HG03354 (cell line): ENCODE measurements at regions not wholly inside any gene's neighbourhood (a gene's known extent, or its start where the extent isn't known, plus 50 kb on each side); places are given as distances from the start of the nearest gene placed in this dataset.
"Not testable (repeated sequence)": the region's sequence is repeated elsewhere in the genome, so short reads cannot be mapped to it uniquely, and the experiment has no call there.

Experiments used
- ATAC-seq: cut with Tn5 transposase; IDR thresholded peaks from one replicate; pipeline ENCODE4 v1.9.1; 2021; ENCODE audit warnings: mild to moderate bottlenecking; ENCODE audit not compliant: unreplicated experiment, poor library complexity, severe bottlenecking

DNA sequence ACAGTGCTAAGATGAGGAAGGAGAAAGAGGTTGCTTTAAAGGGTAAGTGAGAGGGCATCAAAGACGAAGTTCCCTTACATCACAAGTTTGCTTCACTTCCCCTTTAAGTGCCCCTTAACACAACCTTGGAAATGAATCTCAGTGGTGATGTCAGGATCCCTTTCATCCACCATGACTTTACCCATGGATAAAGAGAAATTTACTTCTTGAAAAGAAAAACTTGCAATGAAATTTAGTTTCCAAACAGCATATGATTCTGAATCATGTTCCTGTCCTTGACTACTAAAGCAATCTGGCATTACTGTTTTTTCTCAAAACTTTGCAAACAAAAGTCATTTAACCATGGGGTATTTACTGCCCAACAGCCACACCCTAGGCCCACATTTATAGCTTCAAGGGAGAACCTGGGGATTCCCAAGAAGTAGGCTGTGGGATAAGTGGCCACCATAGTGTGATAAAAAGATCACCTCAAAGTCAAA lies 135.9 kb downstream of the ITGB8 start:
- no peak for ATAC-seq

DNA sequence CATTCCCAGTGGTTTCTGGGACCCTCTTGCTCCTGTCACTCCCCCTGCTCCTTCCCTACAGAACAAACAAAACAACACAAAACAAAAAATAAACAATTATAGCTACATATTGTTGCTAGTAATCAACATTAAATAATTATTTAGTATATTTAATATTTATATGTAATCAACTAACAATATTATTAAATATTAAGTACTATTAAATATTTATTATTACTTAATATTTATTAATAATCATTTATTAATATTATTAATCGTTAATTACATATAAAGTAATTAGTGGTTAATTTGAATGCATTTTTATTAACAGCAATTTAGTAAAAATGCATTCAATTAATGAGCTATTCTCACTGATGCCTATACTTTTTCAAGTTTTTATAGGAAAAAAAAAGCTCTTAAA lies 139.4 kb downstream of the ITGB8 start:
- ATAC-seq: no peak

DNA sequence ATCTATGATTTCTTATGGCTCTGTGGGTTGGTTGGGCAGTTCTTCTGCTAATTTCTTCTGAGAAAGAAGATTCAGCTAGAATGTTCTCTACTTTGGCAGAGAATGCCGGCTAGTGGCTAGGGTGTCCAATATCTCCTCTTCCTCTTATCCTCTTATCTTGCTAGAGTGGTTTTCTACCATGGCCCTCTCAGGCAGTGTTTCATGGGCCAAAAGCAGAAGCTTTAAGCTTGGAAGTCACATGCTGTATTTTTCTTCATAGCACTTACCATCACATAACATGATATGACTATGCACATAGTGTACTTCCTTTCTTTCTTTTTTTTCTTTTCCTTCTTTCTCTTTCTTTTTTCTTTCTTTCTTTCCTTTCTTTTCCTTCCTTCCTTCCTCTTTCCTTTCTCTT lies 140.0 kb downstream of the ITGB8 start:
- ATAC-seq: no peak

DNA sequence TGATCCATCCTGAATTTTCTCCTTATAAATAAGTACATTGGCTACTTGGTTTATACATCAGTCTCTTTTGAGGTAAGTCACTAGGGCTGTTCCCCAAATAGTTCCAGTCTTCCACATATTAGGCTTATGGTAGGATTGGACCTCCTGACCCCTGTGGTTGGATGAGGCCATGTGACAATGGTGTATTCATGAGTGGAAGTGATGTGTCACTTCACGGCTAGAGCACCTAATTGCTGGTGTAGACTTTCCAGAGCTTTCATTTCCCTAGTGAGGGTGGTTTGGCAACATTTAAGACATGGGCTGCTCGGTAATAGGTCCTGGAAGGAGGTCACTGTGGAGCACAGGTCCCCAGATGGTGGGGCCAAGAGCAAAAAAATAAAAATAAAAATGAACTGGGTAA lies 141.2 kb upstream of the ABCB5 start:
- ATAC-seq: no peak

DNA sequence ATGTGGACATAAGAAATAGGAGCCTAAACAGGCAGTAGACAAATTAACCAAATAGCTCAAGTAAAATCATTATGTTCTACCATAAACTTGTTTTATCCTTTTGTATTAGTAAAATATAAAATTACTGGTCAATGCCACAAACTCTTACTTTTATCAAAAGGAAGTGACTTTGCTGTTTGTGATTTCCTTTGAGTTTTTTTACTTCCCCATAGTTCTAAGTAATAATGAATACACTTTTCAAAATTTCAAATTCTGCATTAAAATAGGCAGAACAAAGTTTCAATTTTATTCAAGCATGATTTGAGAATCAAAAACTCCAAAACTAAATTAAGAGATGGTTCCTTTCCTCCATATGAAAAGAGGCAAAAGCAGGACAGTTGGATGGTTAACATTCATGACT lies 139.7 kb upstream of the ABCB5 start:
- ATAC-seq: no peak

DNA sequence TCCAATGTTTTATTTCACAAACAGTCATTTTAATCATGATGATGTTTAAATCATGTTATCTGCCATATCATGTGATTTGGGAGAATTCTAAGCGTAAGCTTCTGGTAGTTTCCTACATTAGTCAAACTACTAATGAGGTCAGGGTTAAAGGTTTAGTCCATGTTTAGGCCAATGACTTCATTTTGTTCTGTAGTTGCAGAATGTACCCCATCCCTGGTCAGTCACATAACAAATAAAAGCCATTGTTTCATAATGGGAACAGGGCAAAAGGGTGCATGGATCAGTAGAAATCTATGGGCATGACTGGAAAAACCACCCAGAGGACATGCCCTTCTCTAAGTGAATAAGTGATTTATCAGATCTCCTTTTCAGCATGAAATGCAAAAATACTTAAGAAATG lies 138.4 kb upstream of the ABCB5 start:
- ATAC-seq: no peak

DNA sequence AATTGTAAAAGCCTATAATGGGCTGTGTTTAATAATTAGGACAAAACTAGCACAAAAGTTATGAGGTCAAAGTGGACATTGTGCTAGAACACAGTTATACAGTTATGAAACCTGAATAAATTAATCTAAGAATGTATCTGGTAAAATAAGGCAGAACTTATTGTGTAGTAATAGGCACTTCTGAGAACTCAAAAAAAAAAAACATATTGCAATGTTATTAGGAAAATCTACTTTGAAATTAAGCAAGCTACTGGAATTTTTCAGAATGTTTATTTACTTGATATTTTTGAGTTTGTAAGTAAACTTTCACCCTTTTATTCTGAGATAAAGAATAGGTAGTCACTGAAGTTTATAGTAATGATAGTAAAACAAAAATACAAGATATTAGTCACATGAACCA lies 135.8 kb upstream of the ABCB5 start:
- no peak for ATAC-seq

DNA sequence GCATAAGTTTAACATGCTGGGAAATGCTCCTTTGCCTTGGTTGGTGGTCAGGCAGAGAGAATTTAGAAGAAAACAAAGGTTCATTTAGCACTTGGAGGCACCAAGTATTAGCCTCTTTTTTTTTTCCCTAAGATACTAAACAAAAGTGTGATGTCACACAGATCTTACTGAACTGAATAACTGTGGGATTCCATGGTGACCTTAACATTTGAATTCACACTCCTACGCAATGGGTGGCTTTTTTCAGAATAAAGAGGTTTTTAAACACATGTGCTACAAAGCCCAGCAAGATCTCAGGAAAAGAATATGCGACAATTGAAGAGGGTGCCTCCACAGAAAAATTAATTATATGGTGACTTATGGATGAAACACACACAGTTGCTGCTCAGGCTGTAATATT lies 133.4 kb upstream of the ABCB5 start:
- no peak for ATAC-seq

DNA sequence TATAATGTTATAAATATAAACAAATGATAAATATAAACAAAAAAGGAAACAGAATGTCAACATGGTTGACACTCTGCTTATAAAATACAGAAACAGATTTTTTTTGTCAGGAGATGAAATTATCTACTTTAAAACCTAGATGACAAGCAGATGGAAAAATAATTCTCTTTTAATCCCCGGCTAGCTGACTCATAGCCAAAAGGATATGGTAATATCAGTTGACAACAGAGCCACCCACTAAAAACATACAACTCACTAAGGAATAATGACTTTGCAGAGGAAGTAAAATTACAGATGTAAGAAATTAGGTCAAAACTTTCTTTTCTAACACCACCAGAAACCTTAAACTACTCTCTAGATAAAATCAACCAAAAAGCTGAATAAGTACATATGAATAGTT lies 131.1 kb upstream of the ABCB5 start:
- ATAC-seq: no peak

DNA sequence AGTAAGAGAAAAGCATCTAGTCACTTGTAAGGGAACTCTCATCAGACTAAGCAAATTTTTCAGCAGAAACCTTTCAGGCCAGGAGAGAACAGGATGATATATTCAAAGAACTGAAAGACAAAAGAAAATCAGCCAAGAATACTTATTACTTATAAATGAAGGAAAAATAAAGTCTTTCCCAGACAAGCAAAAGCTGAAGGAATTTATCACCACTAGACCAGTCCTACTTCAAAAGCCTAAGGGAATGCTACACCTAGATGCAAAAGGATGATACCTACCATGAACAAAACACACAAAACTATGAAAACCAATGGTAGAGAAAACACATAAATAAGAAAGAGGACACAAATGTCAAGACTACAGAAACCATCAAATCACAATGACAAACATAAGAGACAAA lies 126.6 kb upstream of the ABCB5 start:
- ATAC-seq: no peak

DNA sequence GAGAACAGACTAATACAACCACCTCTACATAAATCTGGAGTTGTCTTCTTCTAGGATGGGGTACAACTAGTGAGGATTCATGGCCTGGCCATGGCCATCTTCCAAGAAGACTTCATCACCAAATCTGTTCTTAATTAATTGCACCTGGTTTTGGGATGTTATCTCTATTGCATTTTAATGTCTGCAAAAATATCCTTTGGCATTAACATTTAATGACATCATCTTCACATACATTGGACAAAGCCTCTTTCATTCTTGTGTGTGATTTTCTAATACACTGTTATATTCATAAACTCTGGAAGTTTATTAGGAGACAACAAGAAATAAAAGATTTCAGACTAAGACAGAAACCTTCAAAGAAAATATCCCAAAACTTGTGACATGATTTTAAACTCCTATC lies 124.2 kb upstream of the ABCB5 start:
- no peak for ATAC-seq

DNA sequence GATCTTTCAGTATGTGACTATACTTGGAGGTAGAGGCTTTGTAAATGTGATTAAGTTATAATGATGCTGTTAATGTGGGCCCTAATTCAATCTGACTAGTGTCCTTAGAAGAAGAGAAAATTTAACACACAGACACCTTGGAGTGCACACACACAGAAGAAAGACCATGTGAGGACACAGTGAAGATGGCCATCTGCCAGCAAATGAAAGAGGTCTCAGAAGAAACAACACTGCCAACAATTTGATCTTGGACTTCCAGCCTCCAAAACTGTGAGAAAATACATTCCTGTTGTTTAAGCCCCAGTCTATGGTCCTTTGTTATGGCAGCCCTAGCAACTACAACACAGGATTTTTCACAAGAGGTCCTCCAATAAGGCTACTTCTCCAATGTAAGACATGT lies 120.9 kb upstream of the ABCB5 start:
- no peak for ATAC-seq

DNA sequence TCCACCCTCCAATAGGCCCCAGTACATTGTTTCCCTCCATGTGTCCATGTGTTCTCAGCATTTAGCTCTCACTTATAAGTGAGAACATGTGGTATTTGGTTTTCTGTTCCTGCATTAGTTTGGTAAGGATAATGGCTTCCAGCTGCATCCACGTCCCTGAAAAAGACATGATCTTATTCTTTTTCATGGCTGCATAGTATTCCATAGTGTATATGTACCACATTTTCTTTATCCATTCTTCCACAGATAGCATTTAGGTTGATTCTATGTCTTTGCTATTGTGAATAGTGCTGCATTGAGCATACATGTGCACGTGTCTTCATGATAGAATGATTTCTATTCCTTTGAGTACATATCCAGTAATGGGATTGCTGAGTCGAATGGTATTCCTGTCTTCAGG lies 114.0 kb upstream of the ABCB5 start:
- ATAC-seq: not testable (repeated sequence)

DNA sequence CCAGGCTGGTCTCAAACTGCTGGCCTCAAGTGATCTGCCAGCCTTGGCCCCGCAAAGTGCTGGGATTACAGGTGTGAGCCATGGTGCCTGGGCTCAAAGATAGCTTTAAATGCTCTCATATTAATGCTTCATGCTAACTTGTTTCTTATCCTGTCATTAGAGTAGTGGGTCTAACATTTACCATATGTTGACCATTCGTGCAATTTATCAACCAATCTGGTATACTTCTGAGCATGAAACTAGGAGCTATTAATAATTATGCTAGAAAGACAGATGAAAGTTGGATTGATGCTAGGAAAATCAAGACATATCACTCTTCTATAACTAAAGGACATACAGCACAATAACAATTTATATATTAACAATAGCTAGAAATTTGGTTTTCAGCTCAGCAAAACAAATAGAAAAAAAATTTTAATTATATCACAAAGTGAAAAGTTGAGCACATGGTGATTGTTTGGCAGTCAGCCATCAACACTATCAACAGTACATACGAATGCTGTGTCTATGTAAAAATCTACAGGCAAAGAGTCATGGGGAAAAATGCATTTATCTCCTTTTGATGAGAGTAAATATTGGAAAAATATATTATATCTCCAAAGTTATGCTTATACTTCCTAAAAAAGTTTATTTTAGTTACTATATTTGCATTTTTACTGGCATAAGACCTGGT lies 112.1 kb upstream of the ABCB5 start:
- ATAC-seq: no peak

DNA sequence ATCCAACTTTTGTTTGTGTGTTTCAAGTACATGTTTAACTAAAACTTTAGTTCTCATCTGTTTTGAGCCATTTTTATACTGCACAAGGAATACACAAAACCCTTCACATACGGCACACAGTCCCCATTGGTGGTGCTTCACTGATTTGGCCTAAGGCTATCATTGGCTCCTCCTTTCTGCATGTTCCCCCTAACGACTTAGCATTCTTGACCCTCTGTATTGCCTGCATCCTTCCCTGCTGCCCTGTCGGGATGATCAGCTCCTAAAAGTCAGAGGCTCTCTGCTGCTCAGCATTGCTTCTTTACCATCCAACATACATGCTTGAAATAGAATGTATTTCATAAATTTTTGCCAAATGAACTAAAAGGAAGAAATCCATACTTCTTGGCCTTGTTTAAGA lies 111.4 kb upstream of the ABCB5 start:
- ATAC-seq: no peak

DNA sequence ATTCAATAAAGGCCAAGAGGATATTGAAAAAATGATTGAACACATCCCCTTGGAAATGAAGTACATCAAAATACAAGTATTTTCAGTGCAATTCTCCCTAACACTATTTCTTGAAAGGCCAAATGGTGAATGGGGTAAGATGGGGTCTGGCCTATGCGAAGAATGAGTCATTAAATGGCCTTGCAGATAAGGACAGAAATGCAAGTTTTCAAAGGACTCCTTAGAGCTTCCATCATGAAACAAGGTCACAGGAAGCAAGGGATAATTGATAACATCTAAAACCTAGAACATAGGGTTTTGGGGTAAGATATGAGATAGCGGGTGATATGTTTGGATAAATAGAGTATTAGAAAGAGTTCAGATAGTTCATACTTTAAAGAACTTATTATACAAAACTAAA lies 109.3 kb upstream of the ABCB5 start:
- ATAC-seq: no peak

DNA sequence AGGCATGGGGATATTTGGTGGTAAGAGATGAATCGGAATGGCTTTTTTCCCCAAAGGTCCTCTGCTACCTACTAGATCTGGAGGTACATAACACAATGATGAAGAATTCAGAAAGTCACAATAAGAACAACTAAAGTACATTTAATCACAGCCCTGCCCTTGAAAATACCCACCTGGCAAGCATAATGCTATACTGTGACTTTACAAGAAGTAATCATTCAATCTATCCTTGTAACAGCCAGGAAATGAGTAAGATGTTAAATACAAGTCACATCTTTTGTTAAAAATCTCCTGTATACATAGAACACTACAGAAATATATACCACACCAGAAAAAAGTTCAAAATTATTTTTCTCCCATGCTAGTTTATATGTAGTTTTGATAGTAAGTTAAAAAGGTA lies 108.3 kb upstream of the ABCB5 start:
- no peak for ATAC-seq

DNA sequence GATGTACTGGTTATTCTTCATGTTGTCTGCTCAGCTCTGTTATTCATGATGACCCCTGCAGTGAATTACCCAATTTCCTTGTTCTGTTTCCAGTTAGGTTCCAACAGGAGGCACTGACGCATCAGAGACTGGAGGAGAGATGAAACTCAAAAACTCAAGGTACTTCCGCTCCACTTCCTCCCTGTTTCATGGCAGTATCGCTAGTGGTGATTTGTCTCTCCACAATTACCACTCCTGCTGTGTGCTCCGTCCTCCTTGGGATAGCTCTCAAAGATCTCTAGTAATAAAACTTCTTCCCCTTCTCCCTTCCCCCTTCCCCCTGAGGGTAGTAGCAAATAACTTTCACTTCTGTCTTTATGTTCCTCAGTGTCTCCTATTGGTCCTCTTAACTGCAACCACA lies 107.4 kb upstream of the ABCB5 start:
- ATAC-seq: no peak

DNA sequence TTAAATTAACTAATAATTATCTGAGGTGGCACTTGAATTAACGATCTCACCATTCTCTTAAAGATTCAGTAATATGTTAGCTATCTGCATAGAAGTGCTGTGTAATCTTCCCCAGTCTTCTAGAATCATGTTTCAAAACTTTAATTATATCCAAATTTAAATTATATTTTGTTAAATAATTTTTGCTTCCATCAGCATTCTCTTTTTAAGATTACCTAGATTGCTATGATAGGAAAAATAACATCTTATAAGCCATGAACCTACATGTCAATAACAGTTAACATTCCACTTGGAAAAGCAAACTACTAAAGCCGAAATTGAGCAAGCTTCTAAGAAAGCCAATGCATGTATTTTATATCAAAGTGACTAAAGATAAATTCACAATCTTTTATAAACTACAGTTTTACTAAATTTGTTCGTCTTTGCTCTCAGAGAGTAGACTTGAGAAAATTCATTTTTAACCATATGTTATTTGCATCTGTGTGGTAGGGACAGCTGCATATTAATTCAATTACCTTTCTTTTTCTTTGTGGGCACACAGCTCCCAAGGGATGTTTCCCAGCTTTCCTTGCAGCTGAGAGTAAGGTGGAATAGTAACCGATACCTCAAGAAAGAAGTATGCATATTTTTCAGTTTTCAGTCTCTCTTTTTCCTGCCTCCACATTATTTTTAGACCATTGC lies 105.4 kb upstream of the ABCB5 start:
- no peak for ATAC-seq

DNA sequence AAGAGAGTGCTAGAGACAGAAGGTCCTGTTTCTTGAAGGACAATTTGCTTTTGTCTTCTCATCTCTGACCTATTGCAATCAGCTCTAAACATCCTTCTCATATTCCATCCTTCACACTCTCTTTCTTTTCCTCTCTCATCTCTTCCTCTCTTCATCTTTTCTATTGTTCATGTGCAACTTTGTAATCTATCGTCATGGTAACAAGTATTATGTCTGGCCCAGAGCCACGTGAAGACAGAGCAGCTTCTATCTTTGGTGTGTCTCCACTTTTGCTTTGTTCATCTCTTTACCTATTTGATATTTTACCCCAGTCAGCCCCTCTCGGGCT lies 104.9 kb upstream of the ABCB5 start:
- no peak for ATAC-seq

DNA sequence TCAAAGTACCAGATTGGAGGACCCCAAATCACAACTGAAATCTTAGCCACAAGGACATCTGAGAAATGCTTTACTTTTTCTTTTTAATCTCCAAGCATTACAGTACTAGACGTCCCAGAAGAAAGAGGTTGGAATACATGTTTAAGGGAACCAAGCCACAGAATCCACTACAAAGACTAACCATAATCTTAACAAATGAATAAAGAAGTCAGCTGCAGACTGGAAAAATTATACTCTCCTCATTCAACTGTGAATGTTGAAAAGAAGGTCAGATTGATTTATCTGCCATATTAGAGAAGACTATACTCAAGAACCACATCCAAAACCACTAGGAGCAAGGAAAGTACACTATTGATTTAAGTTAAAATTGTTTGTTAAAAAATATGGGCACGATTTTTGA lies 102.1 kb upstream of the ABCB5 start:
- ATAC-seq: no peak

DNA sequence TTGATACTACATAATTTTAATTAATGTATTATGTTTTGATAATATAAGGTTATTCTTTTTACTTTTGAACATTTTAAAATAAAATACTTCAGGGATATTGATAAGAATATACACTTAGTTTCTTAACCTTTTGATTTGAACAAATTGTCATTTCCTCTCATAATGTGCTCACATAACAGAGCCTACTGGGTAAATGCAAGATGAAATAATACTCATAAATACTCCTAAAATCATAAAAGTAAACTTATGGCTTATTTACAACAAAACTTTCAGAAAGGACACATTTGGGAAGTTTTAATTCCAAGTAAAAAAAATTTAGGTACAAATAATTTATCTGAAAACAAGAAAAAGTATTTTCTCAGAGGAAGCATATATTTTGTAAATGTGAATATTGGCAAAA lies 101.6 kb upstream of the ABCB5 start:
- ATAC-seq: no peak
